ENCODE measurements at regions not wholly inside any gene's neighbourhood (a gene's known extent, or its start where the extent isn't known, plus 50 kb on each side); places are given as distances from the start of the nearest gene placed in this dataset.

DNA sequence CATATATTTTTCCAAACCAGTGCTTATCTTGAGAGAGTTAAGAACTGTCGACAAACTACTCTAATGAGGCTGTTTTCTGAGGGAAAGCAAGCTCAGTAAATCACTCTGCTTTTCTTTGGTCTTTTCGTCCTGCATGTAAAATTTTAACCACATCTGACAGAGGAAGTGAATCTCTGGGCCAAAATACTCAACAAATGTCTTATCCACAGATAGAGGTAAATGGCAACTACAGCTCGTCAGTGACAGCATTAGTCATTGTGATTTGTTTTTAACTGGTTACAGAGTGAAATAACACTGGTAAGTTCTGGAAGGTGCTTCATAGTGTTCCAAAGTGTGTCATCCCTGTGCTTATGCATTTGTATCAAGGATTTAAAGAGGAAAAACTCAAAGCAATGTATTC, 82.6 kb upstream of the SLC8A1 start:
- TF ChIP-seq, protein P1, sequence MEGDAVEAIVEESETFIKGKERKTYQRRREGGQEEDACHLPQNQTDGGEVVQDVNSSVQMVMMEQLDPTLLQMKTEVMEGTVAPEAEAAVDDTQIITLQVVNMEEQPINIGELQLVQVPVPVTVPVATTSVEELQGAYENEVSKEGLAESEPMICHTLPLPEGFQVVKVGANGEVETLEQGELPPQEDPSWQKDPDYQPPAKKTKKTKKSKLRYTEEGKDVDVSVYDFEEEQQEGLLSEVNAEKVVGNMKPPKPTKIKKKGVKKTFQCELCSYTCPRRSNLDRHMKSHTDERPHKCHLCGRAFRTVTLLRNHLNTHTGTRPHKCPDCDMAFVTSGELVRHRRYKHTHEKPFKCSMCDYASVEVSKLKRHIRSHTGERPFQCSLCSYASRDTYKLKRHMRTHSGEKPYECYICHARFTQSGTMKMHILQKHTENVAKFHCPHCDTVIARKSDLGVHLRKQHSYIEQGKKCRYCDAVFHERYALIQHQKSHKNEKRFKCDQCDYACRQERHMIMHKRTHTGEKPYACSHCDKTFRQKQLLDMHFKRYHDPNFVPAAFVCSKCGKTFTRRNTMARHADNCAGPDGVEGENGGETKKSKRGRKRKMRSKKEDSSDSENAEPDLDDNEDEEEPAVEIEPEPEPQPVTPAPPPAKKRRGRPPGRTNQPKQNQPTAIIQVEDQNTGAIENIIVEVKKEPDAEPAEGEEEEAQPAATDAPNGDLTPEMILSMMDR (IDR thresholded peaks at IDR 0.05): no peak
- TF ChIP-seq POLR2A (IDR thresholded peaks at IDR 0.05): no peak
